Ectodermal cell (in vitro differentiated cells): ENCODE measurements at regions not wholly inside any gene's neighbourhood (a gene's known extent, or its start where the extent isn't known, plus 50 kb on each side); places are given as distances from the start of the nearest gene placed in this dataset.
"Not testable (repeated sequence)": the region's sequence is repeated elsewhere in the genome, so short reads cannot be mapped to it uniquely, and the experiment has no call there.

Experiments
- H3K27ac ChIP-seq: 2 replicates; pipeline ENCODE4 v1.7.0; 2013; ENCODE audit warnings: mild to moderate bottlenecking, low read depth, low read length; ENCODE audit not compliant: insufficient read depth, poor library complexity, severe bottlenecking
- H3K27me3 ChIP-seq: 2 replicates; pipeline ENCODE4 v1.7.0; 2013; ENCODE audit warnings: mild to moderate bottlenecking, low read length; ENCODE audit not compliant: insufficient read depth, control insufficient read depth, poor library complexity, severe bottlenecking
- H3K36me3 ChIP-seq: one replicate; pipeline ENCODE4 v1.7.0; 2013; ENCODE audit warnings: low read length; ENCODE audit not compliant: control insufficient read depth, insufficient read depth
- H3K4me1 ChIP-seq: one replicate; pipeline ENCODE4 v1.7.0; 2013; ENCODE audit warnings: low read length; ENCODE audit not compliant: control insufficient read depth, insufficient read depth
- H3K4me3 ChIP-seq: 2 replicates; pipeline ENCODE4 v1.7.0; 2013; ENCODE audit warnings: low read depth, low read length, control low read depth; ENCODE audit not compliant: insufficient read depth
- H3K9me3 ChIP-seq: 2 replicates; pipeline ENCODE4 v1.7.0; 2013; ENCODE audit warnings: mild to moderate bottlenecking, low read length, moderate library complexity; ENCODE audit not compliant: control insufficient read depth
- WGBS, 2 experiments: methylation state at CpG; one replicate each; pipeline ENCODE4 v1.1.7; 2013; ENCODE audit warnings: missing lambda C conversion rate in 2 of 2; 5-methylcytosine and 5-hydroxymethylcytosine counted together

DNA sequence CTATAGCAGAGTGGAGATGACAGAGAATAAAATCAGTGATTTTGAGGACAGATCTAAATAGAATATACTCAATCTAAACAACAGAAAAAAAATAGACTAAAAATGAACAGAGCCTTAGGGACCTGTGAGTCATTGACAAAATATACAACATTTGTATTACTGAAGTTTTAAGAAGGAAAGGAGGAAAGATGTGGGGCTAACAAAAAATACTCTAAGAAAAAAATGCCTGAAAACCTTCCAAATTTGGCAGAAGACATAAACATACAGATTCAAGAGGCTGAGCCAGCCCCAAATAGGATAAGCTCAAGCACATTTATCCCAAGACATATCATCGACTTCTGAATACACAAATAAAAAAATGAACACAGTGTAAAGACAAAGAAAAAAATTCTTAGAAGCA is 123.6 kb upstream of the INTU start:
- H3K27ac ChIP-seq = no peak overlapping the region
- no peaks in the 10 kb centered on the region for H3K27me3 ChIP-seq
- no peaks in the 10 kb centered on the region for H3K4me1 ChIP-seq
- WGBS, 2 experiments = 82 to 100% methylated on average over 1 of the region's 1 CpG
- no peak overlapping the region for H3K4me3 ChIP-seq
- no peaks in the 10 kb centered on the region for H3K36me3 ChIP-seq
- H3K9me3 ChIP-seq = no peaks in the 10 kb centered on the region

DNA sequence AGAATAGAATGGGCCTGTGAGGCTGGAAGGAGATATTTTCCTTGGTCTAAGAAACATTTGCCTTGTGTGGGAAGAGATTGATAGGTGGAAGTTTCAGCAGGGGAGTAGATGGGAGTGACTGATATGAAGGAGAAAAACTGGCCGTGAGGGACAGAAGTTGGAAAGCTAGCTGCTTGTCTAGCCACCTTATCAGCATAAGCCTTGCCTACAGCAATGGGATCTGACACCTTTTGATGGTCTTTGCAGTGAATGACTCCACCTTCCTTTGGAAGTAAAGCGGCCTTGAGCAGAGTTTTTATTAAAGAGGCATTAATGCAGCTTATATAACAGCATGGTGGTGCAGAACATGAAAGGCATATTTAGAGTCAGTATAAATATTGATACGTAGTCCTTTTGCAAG is 120.1 kb upstream of the INTU start:
- H3K9me3 ChIP-seq = not testable (repeated sequence)
- WGBS, 2 experiments = 94% methylated on average over 3 of the region's 3 CpGs

DNA sequence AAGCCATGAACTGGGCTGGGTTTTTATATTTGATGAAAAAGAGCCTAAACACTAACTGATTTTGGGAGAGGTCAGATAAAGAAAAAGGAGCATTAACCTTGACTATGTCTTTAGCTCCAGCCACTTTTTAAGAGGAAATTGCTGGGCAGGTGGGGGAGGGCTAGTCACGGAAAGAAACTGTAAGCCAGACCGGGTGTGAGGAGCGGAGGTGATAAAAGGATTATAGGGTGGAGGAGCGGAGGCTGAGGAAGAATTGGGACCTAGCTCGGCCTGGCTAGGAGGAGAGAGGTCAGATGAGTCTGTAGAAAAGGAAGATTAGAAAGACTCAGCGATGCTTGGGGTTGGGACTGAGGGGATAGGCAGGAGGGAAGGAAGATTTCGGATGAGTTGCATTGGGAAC is 117.5 kb upstream of the INTU start:
- WGBS, 2 experiments = 93 to 96% methylated on average over 7 of the region's 7 CpGs
- H3K27ac ChIP-seq, H3K36me3 ChIP-seq, H3K4me1 ChIP-seq, H3K27me3 ChIP-seq, H3K9me3 ChIP-seq, H3K4me3 ChIP-seq: not testable (repeated sequence)

More for the DNA sequence above, 120.1 kb upstream of the INTU start:
- not testable (repeated sequence) for H3K36me3 ChIP-seq, H3K4me1 ChIP-seq, H3K27me3 ChIP-seq, H3K4me3 ChIP-seq, H3K27ac ChIP-seq

DNA sequence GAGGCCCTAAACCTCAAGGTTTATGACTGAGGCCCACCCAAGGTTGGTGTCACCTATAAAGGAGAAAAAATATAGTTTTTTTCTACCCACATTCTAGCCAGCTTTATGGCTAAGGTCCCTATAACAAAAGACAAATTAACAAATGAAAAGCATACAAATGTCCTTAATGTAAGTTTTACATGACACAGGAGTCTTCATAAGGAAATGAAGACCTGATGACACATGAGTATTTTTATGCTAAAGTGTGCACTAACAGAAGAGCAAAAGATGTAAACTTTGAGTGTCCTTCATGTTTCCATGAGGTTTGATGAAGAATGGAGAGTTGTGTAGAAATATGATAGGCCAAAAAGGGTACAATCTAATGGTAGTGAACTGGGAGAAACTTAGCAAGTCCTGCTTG is 114.7 kb upstream of the INTU start:
- Histone ChIP-seq H3K27me3 (no peaks in the 10 kb centered on the region), H3K4me1 (no peaks in the 10 kb centered on the region), H3K9me3 (no peaks in the 10 kb centered on the region), H3K4me3 (no peak overlapping the region), H3K27ac (no peak overlapping the region), H3K36me3 (no peaks in the 10 kb centered on the region)

DNA sequence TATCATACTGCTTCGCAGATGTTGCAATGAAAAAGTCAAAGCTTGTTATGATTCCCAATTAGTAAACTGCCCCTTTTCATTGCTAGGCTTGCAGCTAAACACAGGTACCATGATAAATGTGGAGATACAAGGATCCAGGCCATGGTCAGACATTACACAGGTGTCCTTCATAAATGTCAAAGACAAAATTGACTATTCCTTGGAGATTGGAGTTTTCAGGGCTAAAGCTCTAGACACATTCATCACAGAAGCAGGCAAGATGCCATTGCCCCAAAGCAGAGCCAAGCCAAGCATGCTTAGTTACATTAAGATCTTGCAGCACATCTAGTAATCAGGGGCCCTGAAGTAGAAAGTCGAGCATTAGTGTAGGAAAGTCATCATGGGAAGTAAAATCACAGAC is 111.3 kb upstream of the INTU start:
- Histone ChIP-seq H3K27me3 (no peaks in the 10 kb centered on the region), H3K4me3 (no peak overlapping the region), H3K27ac (no peak overlapping the region), H3K36me3 (no peaks in the 10 kb centered on the region), H3K9me3 (no peaks in the 10 kb centered on the region), H3K4me1 (no peaks in the 10 kb centered on the region)
- 91 to 98% methylated on average over 2 of the region's 2 CpGs for WGBS, 2 experiments

DNA sequence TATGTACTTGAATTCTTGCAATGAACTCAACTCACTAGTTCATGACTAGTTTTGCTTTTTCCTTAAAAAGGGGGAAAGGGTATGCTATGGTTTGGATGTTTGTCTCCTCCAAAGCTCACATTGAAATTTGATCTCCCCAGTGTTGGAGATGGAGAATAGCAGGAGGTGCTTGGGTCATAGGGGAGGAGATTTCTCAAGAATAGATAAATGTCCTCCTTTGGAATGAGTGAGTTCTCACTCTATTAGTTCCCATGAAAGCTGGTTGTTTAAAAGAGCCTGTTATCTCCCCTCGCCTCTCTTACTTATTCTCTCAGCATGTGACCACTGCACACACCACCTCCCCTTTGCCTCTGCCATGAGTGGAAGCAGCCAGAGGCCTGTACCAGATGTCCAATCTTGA is 109.4 kb upstream of the INTU start:
- Histone ChIP-seq H3K27me3 (no peaks in the 10 kb centered on the region), H3K27ac (no peak overlapping the region), H3K4me1 (no peaks in the 10 kb centered on the region), H3K4me3 (no peak overlapping the region), H3K9me3 (no peaks in the 10 kb centered on the region), H3K36me3 (no peaks in the 10 kb centered on the region)
- 81 to 86% methylated on average over 1 of the region's 1 CpG for WGBS, 2 experiments

DNA sequence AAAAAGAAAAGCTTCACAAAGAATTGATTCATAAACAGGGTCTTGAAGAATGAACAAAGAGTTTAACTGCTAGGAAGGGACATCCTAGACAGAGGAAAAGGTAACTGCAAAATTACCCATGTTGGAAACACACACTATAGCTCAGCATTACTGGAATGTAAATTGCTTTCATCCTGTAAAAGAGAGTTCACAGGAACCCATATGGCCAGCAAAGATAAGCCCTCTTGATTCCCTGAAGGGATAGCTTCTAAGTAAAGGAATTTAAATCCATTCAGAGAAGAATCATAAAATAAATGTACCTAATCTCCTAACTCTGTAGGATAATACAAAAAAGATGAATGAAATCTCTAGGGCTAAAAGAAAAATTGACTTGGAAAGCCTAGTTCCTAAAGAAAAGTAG is 107.1 kb upstream of the INTU start:
- Histone ChIP-seq H3K36me3 (no peaks in the 10 kb centered on the region), H3K27ac (no peak overlapping the region), H3K4me1 (no peaks in the 10 kb centered on the region), H3K27me3 (no peaks in the 10 kb centered on the region), H3K9me3 (no peaks in the 10 kb centered on the region), H3K4me3 (no peak overlapping the region)

DNA sequence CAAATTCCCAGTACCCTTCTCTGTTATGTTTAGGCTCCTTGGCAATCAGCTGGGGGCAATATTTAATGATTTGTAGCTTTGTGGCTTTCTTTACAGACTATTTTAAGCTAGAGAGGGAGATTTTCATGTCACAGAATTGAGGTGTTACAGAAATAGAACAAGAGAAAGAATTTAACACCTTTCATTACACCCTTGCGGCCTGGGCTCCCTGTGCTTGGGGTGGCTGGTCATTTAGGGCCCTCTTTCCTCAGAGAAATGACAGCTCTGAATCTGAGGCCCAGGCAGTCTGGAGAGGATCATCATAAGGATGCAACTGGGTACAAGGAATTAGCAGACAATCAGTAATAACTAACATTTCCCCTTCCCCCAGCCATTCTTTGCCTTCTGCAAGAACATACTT is 104.5 kb upstream of the INTU start:
- no peaks in the 10 kb centered on the region for H3K9me3 ChIP-seq
- no peaks in the 10 kb centered on the region for H3K27me3 ChIP-seq
- WGBS, 2 experiments = 93 to 100% methylated on average over 1 of the region's 1 CpG
- H3K27ac ChIP-seq = no peak overlapping the region
- no peaks in the 10 kb centered on the region for H3K36me3 ChIP-seq
- H3K4me1 ChIP-seq = no peaks in the 10 kb centered on the region
- H3K4me3 ChIP-seq = no peak overlapping the region

DNA sequence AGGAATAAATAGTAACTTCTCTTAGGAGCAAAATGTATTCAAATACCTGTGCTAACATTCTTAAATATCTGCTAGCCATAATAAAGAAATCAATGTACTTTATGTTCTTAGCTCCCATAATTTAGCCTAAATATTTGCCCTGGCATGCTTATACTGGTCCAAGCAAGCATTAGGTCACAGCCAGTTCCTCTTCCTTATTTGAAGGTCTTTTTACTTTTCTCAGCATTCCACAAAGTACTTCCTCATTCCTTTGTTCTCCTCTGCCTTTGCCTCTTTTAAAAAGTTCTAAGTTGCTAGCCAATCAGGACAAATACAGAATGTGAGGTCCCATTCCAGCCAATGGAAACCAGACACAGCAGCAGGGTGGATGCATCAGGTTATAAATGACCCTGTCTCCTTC is 102.9 kb upstream of the INTU start:
- H3K36me3 ChIP-seq, H3K9me3 ChIP-seq, H3K4me3 ChIP-seq, H3K4me1 ChIP-seq, H3K27me3 ChIP-seq, H3K27ac ChIP-seq: not testable (repeated sequence)

DNA sequence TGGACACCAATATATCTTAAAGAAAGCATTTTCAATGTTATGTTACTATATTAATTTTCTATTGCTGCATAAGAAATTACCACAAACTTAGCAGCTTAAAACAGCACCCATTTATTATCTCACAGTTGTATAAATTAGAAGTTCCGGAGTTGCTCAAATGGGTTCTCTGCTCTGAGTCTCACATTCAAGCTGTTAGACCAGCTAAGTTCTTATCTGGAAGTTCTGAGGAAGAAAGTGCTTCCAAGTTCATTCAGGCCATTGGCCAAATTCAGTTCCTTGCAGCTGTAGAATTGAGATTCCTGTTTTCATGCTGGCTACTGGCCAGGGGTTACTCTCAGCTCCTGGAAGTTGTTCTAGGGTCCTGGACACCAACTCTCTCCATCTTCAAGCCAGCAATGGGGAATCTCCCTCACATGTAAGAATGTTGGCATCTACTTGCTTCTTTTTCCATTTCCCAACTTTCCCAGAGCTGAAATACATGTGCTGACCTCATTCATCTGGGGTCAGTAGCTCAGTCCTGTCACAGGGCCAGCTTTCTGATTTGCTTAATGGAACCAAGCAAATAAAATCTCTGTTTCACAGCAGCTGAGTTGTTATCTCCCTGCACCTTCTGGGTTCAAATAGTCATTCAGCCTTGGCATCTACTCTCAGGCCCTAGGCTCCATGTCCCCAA is 99.6 kb upstream of the INTU start:
- no peak overlapping the region for H3K27ac ChIP-seq
- H3K36me3 ChIP-seq = no peaks in the 10 kb centered on the region
- 95 to 100% methylated on average over 1 of the region's 1 CpG for WGBS, 2 experiments
- no peaks in the 10 kb centered on the region for H3K27me3 ChIP-seq
- H3K4me3 ChIP-seq = no peak overlapping the region
- no peaks in the 10 kb centered on the region for H3K4me1 ChIP-seq
- no peaks in the 10 kb centered on the region for H3K9me3 ChIP-seq
